Choroid plexus epithelial cell (primary cell): ENCODE measurements at regions not wholly inside any gene's neighbourhood (a gene's known extent, or its start where the extent isn't known, plus 50 kb on each side); places are given as distances from the start of the nearest gene placed in this dataset.
A peak's percentile ranks its signal among the peaks of the same experiment; 100 is the strongest.

Experiments used
- DNase-seq: peaks from one replicate; pipeline ENCODE4 v3.0.0-alpha.2; 2010; ENCODE audit warnings: low read depth
- H3K4me3 ChIP-seq: 2 replicates; pipeline ENCODE4 v1.5.1; 2011; ENCODE audit warnings: low read depth, mild to moderate bottlenecking, control low read depth, low read length, moderate library complexity
- TF ChIP-seq, protein P1 (sequence below): conservative IDR thresholded peaks from 2 replicates; pipeline ENCODE4 v1.5.1; 2011; ENCODE audit warnings: low read depth, mild to moderate bottlenecking, control low read depth, inconsistent platforms, low read length, moderate library complexity

DNA sequence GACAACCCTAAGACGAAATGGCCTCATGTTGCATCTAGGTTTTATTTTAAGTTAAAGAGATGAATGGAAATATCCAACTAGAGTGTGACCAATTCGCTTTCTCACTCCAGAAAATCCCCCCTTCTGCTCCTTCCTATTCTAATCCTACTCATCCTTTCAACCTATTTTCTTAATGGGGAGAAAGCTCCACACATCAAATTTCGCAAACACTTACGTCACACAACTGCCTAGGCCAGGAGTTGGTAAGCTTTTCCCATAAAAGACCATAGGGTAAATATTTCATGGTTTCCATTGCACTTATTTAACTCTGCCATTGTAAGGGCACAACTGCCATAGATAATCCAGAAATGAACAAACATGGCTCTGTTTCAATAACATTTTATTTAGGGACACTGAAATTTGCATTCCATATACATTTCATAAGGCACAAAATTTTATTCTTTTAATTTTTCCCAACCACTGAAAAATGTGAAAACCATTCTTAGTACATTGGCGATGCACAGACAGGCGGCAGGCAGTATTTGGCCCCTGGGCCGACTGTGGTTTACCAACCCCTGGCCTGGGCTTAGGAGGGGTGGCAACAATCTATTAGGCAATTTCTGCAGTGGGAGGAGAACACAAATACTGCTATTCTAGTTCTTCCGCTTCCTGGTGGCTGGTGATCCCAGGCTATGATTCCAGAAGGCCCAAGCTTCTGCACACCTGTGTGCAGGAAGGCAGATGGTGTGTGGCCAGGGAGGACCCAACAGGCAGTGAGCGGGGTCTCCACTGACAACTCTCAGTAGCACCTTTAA, 67.2 kb upstream of the FOXN3 start:
- TF ChIP-seq, protein P1, sequence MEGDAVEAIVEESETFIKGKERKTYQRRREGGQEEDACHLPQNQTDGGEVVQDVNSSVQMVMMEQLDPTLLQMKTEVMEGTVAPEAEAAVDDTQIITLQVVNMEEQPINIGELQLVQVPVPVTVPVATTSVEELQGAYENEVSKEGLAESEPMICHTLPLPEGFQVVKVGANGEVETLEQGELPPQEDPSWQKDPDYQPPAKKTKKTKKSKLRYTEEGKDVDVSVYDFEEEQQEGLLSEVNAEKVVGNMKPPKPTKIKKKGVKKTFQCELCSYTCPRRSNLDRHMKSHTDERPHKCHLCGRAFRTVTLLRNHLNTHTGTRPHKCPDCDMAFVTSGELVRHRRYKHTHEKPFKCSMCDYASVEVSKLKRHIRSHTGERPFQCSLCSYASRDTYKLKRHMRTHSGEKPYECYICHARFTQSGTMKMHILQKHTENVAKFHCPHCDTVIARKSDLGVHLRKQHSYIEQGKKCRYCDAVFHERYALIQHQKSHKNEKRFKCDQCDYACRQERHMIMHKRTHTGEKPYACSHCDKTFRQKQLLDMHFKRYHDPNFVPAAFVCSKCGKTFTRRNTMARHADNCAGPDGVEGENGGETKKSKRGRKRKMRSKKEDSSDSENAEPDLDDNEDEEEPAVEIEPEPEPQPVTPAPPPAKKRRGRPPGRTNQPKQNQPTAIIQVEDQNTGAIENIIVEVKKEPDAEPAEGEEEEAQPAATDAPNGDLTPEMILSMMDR, result no peak

DNA sequence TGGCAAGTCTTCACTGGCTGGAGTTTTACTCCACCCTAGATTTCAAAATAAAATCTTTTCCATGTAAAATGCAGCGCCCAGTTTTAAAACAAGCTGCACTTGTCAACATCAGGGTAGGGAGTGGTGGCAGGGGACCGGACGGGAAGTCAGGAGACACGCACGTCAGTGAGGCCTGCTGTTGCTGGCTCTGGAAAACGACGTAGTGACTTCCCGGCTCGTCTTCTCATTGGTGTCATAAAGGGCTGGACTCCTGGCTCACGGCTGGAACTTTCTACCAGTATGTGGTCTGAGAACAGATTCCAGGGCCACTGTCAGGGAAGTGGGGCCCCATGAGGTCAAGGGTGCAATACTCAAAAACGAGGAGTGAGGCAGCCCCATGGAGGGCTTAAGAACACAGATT, 64.2 kb upstream of the FOXN3 start:
- TF ChIP-seq, protein P1, result no peak
- DNase-seq, result no peak
- no peak overlapping the region for H3K4me3 ChIP-seq

More for the DNA sequence above, 67.2 kb upstream of the FOXN3 start:
- no peak overlapping the region for H3K4me3 ChIP-seq
- no peak for DNase-seq

DNA sequence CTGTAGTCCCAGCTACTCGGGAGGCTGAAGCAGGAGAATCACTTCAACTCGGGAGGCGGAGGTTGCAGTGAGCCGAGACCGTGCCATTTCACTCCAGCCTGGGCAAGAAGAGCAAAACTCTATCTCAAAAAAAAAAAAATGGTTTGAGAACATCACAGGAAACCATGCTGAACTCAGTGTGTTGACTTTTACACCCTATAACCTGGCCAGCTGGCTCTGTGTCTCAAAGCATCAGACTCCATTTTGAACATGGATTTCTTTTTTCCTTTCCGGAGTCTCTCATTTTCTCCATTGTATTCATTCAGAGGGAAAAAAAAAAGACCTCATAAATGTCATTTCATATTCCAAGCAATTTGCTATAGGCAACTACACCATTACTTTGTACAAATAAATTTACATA, 63.2 kb upstream of the FOXN3 start:
- TF ChIP-seq, protein P1, result no peak
- no peak overlapping the region for H3K4me3 ChIP-seq

DNA sequence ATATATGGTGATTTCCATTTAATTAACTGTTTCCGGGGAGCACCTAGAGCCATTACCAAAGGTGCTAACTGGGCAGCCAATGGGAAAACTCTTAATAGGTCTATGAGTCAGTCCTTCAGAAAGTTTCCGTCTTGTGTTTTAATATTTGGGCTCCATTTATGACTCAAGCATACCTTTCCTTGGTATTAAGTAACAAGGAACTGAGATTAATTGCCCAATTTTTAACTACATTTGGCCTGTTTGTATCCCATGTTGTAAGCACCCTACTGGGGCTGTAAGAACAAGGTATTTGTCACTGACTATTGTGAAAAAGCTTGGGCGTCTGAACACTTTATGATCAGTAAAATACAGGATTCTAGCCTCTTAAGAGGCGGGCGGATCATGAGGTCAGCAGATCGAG, 62.8 kb upstream of the FOXN3 start:
- DNase-seq, result peak; percentile 71
- no peak overlapping the region for H3K4me3 ChIP-seq
- TF ChIP-seq, protein P1, result no peak

More for the DNA sequence above, 63.2 kb upstream of the FOXN3 start:
- DNase-seq, result no peak

DNA sequence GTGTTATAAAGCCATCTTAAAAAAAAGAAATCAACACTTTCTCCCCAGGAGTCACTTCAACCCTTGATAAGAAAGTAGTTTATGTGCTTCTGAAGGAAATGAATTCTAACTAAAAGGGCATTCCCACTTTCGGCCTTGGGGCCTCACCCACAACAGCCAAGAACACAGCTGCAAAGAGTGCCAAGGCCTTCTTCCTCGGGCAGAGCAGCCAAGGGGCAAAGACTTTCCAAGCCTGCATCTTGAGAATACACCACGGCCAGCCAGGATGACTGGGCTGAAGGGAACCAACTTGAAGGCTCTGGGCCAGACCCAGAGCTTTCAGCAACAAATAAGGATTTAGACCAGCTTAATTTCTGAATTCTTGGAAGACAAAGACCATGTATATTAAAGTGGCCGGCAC, 60.4 kb upstream of the FOXN3 start:
- no peak overlapping the region for H3K4me3 ChIP-seq
- TF ChIP-seq, protein P1, result no peak
- DNase-seq, result no peak

DNA sequence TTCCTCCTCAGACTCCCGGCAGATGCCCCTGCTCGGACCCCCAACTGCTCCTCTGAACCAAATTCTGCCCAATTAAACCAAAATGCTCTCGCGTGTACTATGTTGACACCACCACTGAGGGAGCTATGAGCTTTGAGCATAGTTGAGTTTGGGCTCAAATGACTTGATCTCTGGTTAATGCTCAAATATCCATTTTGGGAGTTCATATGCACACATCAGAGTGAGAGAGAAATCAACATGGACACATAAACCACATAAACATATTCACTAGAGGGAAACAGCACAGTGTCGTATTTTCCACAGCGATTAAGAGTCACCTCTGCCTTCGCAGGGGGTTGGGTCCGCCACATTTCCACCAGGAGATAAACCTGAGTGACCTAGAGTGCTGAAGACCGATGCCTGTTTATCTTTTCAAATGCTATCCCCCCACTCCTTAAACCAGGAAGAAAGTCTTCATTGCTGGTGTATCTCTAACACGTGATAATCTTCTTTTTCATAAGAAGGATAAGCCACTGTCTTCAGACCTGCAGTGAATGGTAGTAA, 59.4 kb upstream of the FOXN3 start:
- DNase-seq, result no peak
- no peak overlapping the region for H3K4me3 ChIP-seq
- TF ChIP-seq, protein P1, result no peak

DNA sequence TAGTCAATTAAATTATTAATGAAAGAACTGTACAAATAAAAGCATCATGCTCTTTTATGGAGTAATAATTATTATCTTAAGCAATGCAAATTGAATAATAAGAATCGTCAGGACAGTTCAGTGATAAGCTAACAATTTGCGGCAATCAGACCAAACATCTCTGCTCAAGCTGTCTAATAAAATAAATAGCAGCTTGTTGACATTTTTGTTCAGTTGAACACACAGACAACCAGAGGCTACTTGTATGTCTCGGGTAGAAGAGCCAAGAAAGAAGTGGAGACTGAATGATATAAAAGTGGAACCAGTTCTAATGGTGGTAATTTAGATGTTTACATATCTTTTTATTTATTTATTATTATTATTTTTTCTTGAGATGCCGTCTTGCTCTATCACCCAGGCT, 57.4 kb upstream of the FOXN3 start:
- no peak for DNase-seq
- no peak overlapping the region for H3K4me3 ChIP-seq
- TF ChIP-seq, protein P1, result no peak
